Hepatocyte (in vitro differentiated cells): ENCODE measurements at regions not wholly inside any gene's neighbourhood (a gene's known extent, or its start where the extent isn't known, plus 50 kb on each side); places are given as distances from the start of the nearest gene placed in this dataset.

Source experiments
- DNase-seq: peaks from one replicate; pipeline ENCODE4 v3.0.0-alpha.2; 2016; ENCODE audit warnings: low spot score
- H2AFZ ChIP-seq: fragments of 200-600 bp; sonication (generic); 2 replicates; pipeline ENCODE4 v1.6.0; 2016; ENCODE audit warnings: antibody characterized with exemption, mild to moderate bottlenecking
- H3K27ac ChIP-seq: fragments of 200-600 bp; sonication (generic); 2 replicates; pipeline ENCODE4 v1.5.1; 2016; ENCODE audit warnings: mild to moderate bottlenecking
- H3K27me3 ChIP-seq: fragments of 200-600 bp; sonication (generic); 2 replicates; pipeline ENCODE4 v1.6.1; 2016
- H3K36me3 ChIP-seq: fragments of 200-600 bp; sonication (generic); replicated peaks from 2 replicates; pipeline ENCODE4 v1.5.1; 2016; ENCODE audit warnings: low read depth; ENCODE audit not compliant: insufficient read depth
- H3K4me1 ChIP-seq: fragments of 200-600 bp; sonication (generic); 2 replicates; pipeline ENCODE4 v1.5.1; 2016; ENCODE audit warnings: mild to moderate bottlenecking, moderate library complexity; ENCODE audit not compliant: insufficient read depth
- H3K4me2 ChIP-seq: fragments of 200-600 bp; sonication (generic); 2 replicates; pipeline ENCODE4 v1.6.0; 2016
- H3K4me3 ChIP-seq: fragments of 200-600 bp; sonication (generic); 2 replicates; pipeline ENCODE4 v1.5.1; 2016; ENCODE audit warnings: mild to moderate bottlenecking
- H3K79me2 ChIP-seq: fragments of 200-600 bp; sonication (generic); 2 replicates; pipeline ENCODE4 v1.6.0; 2017; ENCODE audit warnings: mild to moderate bottlenecking
- H3K9me2 ChIP-seq: fragments of 200-600 bp; sonication (generic); replicated peaks from 2 replicates; pipeline ENCODE4 v1.6.0; 2017; ENCODE audit warnings: mild to moderate bottlenecking; ENCODE audit not compliant: insufficient read depth
- H3K9me3 ChIP-seq: fragments of 200-600 bp; sonication (generic); 2 replicates; pipeline ENCODE4 v1.5.1; 2016; ENCODE audit warnings: low read depth, mild to moderate bottlenecking
- H4K20me1 ChIP-seq: fragments of 200-600 bp; sonication (generic); 2 replicates; pipeline ENCODE4 v1.6.0; 2016; ENCODE audit warnings: mild to moderate bottlenecking; ENCODE audit not compliant: insufficient read depth, poor library complexity, severe bottlenecking
- EZH2 ChIP-seq: fragments of 200-600 bp; sonication (generic); IDR thresholded peaks from 2 replicates; pipeline ENCODE4 v1.6.1; 2016; ENCODE audit warnings: antibody characterized with exemption, mild to moderate bottlenecking, borderline replicate concordance
- EZH2phosphoT487 ChIP-seq: fragments of 200-600 bp; sonication (generic); IDR thresholded peaks from one replicate; pipeline ENCODE4 v1.6.1; 2018; ENCODE audit warnings: antibody characterized with exemption, mild to moderate bottlenecking, low read depth, moderate library complexity; ENCODE audit not compliant: unreplicated experiment, severe bottlenecking
- WGBS: methylation state at CpG from one replicate; pipeline ENCODE4 v1.1.6; 2016; ENCODE audit warnings: low lambda C conversion rate; ENCODE audit errors: missing lambda C conversion rate; 5-methylcytosine and 5-hydroxymethylcytosine counted together
- TF ChIP-seq, protein P1 (sequence below): fragments of 200-600 bp; sonication (generic); IDR thresholded peaks from 2 replicates; pipeline ENCODE4 v1.5.1; 2016; ENCODE audit warnings: antibody characterized with exemption, mild to moderate bottlenecking; ENCODE audit not compliant: poor library complexity

DNA sequence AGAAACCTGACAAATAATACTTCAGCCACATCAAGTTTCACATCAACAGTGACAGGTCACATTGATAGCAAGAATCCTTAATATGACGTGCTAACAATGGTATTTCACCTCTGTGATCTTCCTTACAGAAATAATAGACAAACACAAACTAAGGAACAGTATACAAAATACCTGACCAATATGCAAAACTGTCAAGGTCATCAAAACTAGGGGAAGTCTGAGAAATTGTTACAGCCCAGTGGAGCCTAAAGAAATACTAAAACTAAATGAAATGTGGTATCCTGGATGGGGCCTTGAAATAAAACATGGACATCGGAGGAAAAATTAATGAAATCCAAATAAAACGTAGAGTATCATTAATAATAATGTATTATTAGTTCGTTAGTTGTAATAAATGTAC, 422.0 kb upstream of the ZNF385D start:
- WGBS = 91% methylated on average over 4 of the region's 4 CpGs
- no peaks in the 10 kb centered on the region for H3K79me2 ChIP-seq

DNA sequence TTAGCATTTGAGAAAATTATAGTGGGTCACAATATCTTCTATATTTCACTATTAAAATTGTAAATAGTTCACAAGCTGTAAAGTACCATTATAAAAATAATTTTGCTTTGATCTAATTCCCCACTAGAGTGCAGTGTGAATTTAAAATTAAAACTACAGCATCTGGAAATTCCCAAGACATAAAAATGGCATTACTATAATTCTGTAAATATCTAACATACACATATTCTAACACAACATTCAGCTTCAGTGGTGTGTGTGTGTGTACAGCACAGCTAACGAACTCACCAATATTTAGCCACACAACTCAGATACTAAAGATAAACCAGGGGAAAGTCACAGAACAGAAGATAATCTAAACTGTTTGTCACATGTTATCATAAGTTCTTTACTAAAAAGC, 424.9 kb upstream of the ZNF385D start:
- DNase-seq = no peak
- Histone ChIP-seq H4K20me1 (no peaks in the 10 kb centered on the region), H3K79me2 (no peaks in the 10 kb centered on the region), H3K4me3 (no peak overlapping the region), H3K4me1 (no peaks in the 10 kb centered on the region), H3K9me2 (no peaks in the 10 kb centered on the region), H3K27me3 (no peaks in the 10 kb centered on the region), H2AFZ (no peak overlapping the region), H3K9me3 (no peaks in the 10 kb centered on the region), H3K27ac (no peak overlapping the region), H3K4me2 (no peak overlapping the region), H3K36me3 (no peaks in the 10 kb centered on the region)
- 50% methylated on average over 1 of the region's 1 CpG for WGBS
- TF ChIP-seq, protein P1, sequence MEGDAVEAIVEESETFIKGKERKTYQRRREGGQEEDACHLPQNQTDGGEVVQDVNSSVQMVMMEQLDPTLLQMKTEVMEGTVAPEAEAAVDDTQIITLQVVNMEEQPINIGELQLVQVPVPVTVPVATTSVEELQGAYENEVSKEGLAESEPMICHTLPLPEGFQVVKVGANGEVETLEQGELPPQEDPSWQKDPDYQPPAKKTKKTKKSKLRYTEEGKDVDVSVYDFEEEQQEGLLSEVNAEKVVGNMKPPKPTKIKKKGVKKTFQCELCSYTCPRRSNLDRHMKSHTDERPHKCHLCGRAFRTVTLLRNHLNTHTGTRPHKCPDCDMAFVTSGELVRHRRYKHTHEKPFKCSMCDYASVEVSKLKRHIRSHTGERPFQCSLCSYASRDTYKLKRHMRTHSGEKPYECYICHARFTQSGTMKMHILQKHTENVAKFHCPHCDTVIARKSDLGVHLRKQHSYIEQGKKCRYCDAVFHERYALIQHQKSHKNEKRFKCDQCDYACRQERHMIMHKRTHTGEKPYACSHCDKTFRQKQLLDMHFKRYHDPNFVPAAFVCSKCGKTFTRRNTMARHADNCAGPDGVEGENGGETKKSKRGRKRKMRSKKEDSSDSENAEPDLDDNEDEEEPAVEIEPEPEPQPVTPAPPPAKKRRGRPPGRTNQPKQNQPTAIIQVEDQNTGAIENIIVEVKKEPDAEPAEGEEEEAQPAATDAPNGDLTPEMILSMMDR = peak; percentile 44
- TF ChIP-seq EZH2 = no peak

More for the DNA sequence above, 422.0 kb upstream of the ZNF385D start:
- DNase-seq = no peak
- Histone ChIP-seq H4K20me1 (no peaks in the 10 kb centered on the region), H2AFZ (no peak overlapping the region), H3K27ac (no peak overlapping the region), H3K9me2 (no peaks in the 10 kb centered on the region), H3K4me3 (no peak overlapping the region), H3K36me3 (no peaks in the 10 kb centered on the region), H3K27me3 (no peaks in the 10 kb centered on the region), H3K4me1 (no peaks in the 10 kb centered on the region), H3K9me3 (no peaks in the 10 kb centered on the region), H3K4me2 (no peak overlapping the region)
- TF ChIP-seq EZH2 (no peak), EZH2phosphoT487 (no peak)
- TF ChIP-seq, protein P1 = no peak

DNA sequence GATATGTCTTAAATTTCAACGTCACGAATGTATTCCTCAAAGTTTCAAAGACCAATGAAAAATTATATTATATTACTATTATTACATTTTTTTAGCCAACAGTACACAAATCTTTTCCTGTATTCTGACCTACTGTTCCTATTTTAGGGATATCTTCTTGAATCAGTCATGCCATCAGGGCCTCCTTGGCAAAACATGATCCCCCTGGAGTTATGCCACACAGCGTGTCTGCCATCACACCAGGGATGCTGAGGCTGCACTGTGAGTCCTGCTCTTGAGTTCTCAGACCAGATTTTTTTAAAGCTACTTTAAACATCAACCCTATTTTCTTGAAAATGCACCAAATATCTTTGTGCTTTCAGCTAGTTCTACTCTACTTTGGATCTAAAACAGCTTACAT, 425.9 kb upstream of the ZNF385D start:
- no peak overlapping the region for H3K4me3 ChIP-seq
- H2AFZ ChIP-seq = no peak overlapping the region
- no peaks in the 10 kb centered on the region for H3K79me2 ChIP-seq
- no peak for DNase-seq
- no peaks in the 10 kb centered on the region for H4K20me1 ChIP-seq
- no peaks in the 10 kb centered on the region for H3K9me3 ChIP-seq
- TF ChIP-seq, protein P1 = no peak
- no peak for TF ChIP-seq EZH2
- no peak overlapping the region for H3K27ac ChIP-seq
- H3K36me3 ChIP-seq = no peaks in the 10 kb centered on the region
- no peaks in the 10 kb centered on the region for H3K27me3 ChIP-seq
- no peak overlapping the region for H3K4me2 ChIP-seq
- no peaks in the 10 kb centered on the region for H3K9me2 ChIP-seq
- 91% methylated on average over 3 of the region's 3 CpGs for WGBS
- H3K4me1 ChIP-seq = no peaks in the 10 kb centered on the region

DNA sequence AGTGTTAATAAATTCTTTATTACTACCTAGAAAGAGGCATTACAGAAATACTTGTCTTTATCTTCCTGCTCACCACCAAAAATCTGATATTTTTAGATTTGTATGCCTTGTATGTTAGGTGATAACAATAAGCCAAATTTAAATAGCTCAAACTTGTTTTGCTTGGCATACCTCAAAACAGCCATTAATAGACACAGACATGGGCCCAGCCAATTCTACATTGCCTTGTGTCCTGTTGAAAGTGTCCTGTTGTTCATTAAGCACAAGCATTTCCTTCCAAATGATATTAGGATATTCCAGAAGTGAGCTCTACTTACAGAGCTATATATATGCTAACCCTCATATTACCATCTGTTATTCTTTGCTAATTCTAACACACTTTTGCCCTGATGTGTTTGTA, 438.6 kb upstream of the ZNF385D start:
- Histone ChIP-seq H2AFZ (no peak overlapping the region), H3K9me2 (no peaks in the 10 kb centered on the region), H3K79me2 (no peaks in the 10 kb centered on the region), H3K27me3 (no peaks in the 10 kb centered on the region), H3K27ac (no peak overlapping the region), H3K4me1 (no peaks in the 10 kb centered on the region), H3K36me3 (no peaks in the 10 kb centered on the region), H3K4me2 (no peak overlapping the region), H3K9me3 (no peaks in the 10 kb centered on the region), H4K20me1 (no peaks in the 10 kb centered on the region), H3K4me3 (no peak overlapping the region)
- TF ChIP-seq EZH2phosphoT487 (no peak), EZH2 (no peak)
- TF ChIP-seq, protein P1 = no peak
- no peak for DNase-seq
